GM18858 (cell line): ENCODE measurements at regions not wholly inside any gene's neighbourhood (a gene's known extent, or its start where the extent isn't known, plus 50 kb on each side); places are given as distances from the start of the nearest gene placed in this dataset.

Experiments
- ATAC-seq: cut with Tn5 transposase; IDR thresholded peaks from one replicate; pipeline ENCODE4 v1.9.1; 2021; ENCODE audit not compliant: unreplicated experiment

- ATAC-seq, result no peak
Observed at GRCh38 chr5:142435410-142436115, 110.7 kb upstream of the SPRY4 start.

- ATAC-seq, result no peak
Observed at GRCh38 chr5:142434322-142434612, 109.4 kb upstream of the SPRY4 start.

- ATAC-seq, result no peak
Observed at GRCh38 chr5:142433526-142434321, 108.9 kb upstream of the SPRY4 start.

GRCh38 chr5:142432961-142433360 lies 108.1 kb upstream of the SPRY4 start:
- no peak for ATAC-seq

- ATAC-seq, result no peak
Observed at GRCh38 chr5:142432369-142432863, 107.6 kb upstream of the SPRY4 start.

- ATAC-seq, result no peak
Observed at GRCh38 chr5:142428773-142429473, 104.1 kb upstream of the SPRY4 start.

GRCh38 chr5:142428036-142428772 lies 103.4 kb upstream of the SPRY4 start:
- ATAC-seq, result no peak

- no peak for ATAC-seq
Observed at GRCh38 chr5:142427529-142427928, 102.7 kb upstream of the SPRY4 start.

GRCh38 chr5:142427015-142427364 lies 102.2 kb upstream of the SPRY4 start:
- ATAC-seq, result no peak

GRCh38 chr5:142426129-142427014 lies 101.6 kb upstream of the SPRY4 start:
- no peak for ATAC-seq

- no peak for ATAC-seq
Observed at GRCh38 chr5:142425286-142426065, 100.7 kb upstream of the SPRY4 start.

GRCh38 chr5:142422429-142422828 lies 97.6 kb upstream of the SPRY4 start:
- no peak for ATAC-seq

GRCh38 chr5:142421621-142422397 lies 97.0 kb upstream of the SPRY4 start:
- ATAC-seq, result no peak

- ATAC-seq, result no peak
Observed at GRCh38 chr5:142421228-142421617, 96.4 kb upstream of the SPRY4 start.

GRCh38 chr5:142420561-142421227 lies 95.9 kb upstream of the SPRY4 start:
- ATAC-seq, result no peak

- no peak for ATAC-seq
Observed at GRCh38 chr5:142412581-142412980, 87.8 kb upstream of the SPRY4 start.

GRCh38 chr5:142411656-142412425 lies 87.0 kb upstream of the SPRY4 start:
- ATAC-seq, result no peak
